T-helper 1 cell (primary cell): ENCODE measurements at regions not wholly inside any gene's neighbourhood (a gene's known extent, or its start where the extent isn't known, plus 50 kb on each side); places are given as distances from the start of the nearest gene placed in this dataset.

Source experiments
- DNase-seq, 5 donors: peaks; one replicate each; pipeline ENCODE4 v3.0.0-alpha.2; 2012 to 2020

DNA sequence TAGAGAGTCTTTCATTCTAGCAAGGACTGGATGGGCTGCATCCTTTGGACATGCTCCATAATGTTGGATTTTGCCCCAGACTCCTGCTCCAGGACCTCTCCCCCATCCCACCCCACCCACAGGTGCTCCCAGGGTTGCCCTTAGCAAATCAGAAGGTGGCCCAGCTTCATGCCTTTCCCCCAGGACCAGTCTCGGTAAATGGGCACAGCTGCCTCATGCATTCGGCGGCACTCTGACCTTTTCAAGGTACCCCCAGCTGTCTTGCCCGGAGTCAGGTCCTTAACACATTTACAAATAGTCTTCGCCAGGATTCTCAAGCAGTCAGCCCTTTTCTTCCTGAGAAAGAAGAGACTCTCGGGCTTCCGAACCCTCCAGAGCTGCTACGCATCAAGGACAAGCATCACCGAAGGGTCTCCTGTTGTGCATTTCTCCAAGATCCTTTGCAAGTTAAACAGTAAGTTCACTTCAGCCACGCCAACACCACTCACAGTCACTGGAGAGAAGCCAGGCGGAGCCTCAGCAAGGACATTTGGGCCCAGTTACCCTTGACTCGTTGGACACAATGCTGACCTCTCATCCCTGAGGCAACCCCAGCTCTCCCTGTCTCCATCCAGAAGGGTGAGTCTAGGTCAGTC is 287.8 kb downstream of the FAM43A start:
- no peak for DNase-seq

DNA sequence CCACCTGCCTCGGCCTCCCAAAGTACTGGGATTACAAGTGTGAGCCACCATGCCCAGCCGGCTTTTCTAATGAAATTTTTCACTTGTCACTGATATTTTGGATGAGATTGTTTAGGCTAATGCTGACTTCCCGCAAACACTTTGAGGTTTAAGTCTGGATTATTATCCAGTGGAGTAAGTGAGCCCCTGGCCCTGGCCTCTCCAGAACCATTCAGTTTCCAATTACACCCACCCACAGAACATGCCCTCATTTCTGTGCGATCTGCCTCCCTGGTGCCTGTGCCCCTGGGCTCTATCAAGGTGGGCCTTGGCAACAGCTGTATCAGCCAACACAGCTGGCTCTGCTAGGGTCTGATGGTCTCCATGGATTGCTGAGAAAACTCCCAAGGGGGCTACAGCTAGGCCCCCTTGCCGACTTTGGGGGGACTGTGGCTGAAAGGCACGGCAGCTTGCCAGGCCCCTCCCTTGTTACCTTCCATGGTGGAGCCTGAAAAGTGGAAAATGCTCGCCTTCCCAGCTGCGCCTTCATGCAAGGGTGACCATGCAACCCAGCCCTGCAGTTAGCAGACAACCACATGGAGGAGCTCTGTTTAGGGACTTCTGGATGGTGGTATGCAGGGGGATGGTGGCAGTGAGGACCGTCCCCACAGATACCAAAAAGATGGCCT is 288.9 kb downstream of the FAM43A start:
- DNase-seq, result no peak

DNA sequence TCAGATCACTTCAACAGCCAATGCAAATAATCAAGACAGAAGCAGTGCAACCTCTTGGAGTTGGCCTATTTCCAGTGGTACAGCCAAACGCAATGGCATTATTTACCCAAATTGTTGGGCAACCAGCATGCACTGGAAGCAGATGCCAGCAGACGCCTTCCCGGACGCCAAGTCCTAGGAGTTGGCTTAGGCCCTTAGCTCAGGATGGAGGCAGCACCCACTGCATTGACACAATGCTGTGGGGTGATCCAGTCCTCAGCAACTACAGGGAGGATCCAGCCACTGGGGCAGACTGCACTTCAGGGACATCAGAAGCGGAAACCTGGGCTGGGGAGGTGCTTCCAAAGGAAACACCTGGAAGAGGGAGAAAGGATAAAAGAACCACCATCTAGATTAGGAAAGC is 290.4 kb downstream of the FAM43A start:
- no peak for DNase-seq

- no peak for DNase-seq
Measured at GRCh38 chr3:194976874-194977273, 291.2 kb downstream of the FAM43A start.

- no peak for DNase-seq
Measured at GRCh38 chr3:194977356-194977755, 291.7 kb downstream of the FAM43A start.

DNA sequence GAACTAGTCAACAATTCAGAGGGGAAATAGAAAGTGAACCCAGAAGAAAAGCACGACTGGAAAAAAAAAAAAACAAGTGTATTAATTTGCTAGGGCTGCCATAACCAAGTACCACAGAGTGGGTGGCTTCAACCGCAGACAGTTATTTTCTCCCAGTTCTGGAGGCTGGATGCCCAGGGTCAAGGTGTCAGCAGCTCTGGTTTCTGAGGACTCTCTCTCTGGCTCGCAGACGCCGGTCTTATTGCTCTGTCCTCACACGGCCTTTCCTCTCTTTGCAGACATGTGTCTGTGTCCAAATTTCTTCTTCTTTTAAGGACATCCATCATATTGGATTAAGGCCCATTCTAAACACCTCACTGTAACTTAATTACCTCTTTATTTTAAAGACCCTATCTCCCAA is 291.8 kb downstream of the XXYLT1 start:
- DNase-seq, result no peak

GRCh38 chr3:194982472-194982871 is 288.5 kb downstream of the XXYLT1 start:
- DNase-seq, result no peak

DNA sequence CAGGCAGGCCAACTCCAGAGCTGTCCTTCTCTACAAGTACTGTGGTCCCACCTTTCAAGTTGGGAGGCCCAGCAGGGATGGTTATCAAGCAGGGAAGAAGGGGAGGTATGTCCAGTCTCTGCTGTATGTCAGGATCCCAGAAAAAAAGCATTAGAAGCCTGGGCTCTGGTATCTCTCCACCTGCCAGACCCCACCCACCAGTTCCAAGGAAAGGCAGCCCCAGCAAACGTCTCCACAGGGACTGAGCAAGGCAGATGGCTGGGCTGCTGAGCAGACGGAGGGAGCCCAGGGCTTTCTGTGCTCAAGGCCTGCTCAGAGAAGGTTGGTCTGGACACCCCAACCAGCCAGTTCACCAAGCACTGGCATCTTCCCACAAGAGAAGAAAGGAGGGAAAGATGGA is 287.8 kb downstream of the XXYLT1 start:
- DNase-seq, result no peak

DNA sequence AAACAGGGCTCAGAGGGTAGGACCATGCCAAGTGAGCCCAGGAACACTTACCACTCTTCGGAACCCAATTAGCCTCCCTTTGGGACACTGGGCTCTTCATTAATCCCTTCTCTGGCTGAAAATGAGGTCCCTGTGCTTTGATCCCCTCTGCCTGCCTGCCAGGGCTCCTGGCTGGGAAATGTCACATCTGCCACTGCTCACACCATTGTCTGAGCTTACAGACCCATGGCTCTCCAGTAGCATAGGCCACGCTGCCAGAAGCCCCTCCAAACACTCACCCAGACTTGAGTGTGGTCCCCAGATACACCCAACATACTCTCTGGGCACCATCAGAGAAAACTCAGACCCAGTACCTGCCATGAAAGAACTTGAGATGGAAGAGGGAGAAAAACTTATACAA is 287.3 kb downstream of the XXYLT1 start:
- no peak for DNase-seq

GRCh38 chr3:194984066-194984465 is 286.9 kb downstream of the XXYLT1 start:
- DNase-seq, result no peak

- DNase-seq, result no peak
Measured at GRCh38 chr3:194984622-194985021, 286.3 kb downstream of the XXYLT1 start.

DNA sequence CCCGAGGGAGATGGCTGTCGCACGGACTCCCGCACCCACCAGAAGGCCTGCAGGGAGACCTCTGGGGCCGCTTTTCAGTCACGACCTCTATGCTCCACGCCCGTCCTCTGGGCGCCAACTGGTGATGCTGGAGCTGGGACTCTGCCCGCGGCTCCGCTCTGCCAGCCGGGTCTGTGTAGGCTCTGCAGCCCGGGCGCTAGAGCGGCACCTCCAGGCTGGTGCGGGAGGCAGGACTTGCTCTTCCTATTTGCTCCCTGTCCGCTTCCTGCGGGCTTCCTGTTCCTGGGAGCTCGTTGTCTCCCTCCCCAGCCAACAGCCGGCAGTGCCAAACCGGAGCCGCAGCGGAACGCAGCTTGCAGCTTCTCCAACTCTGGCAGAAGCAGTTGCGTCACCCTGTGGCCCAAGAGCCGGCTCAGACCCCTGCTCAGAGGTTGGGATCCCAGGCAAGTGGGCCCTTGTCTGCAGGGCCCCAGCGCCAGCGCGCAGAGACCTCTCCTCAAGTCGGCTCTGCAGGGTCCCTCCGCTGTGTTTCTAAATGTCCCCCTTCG is 285.9 kb downstream of the XXYLT1 start:
- no peak for DNase-seq

DNA sequence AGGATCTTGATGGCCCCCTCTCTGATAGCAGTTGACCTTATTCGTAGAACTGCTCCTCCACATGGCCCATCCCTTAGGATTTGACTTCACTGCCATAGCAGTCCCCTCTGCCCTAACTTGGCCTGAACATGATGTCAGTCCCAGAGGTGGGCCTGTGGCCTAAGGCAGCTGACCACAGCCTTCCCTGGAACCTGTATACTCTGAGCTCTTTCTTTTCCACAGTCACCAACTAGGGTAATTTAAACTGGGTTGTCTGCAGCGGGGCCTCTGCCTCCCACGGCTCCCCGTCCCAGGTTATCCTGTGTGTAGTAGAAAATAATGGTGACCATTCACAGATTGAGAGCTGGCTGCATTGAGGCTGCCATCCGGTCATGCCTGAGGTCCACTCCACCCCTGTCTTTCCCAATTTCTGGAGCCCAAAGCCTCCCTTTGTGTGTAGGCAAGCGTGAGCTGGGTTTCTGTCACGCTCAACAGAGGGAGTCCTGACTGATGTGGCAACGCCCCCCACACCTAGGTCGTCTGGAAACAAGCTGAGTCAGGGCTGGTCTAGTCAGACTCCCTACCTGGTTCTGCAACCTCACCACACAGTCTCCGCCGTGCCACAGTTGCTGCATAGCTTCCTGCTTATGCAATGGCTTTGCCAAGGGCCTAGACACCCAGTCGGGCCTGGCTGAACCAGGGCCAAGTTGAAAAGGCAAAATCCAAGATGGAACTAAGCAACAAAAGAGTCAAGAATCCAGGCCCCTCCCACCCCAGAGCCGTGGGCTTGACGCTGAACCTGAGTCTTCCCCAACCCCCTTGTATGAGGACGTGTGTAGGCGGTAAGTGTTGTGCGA is 284.5 kb downstream of the XXYLT1 start:
- DNase-seq, result no peak

DNA sequence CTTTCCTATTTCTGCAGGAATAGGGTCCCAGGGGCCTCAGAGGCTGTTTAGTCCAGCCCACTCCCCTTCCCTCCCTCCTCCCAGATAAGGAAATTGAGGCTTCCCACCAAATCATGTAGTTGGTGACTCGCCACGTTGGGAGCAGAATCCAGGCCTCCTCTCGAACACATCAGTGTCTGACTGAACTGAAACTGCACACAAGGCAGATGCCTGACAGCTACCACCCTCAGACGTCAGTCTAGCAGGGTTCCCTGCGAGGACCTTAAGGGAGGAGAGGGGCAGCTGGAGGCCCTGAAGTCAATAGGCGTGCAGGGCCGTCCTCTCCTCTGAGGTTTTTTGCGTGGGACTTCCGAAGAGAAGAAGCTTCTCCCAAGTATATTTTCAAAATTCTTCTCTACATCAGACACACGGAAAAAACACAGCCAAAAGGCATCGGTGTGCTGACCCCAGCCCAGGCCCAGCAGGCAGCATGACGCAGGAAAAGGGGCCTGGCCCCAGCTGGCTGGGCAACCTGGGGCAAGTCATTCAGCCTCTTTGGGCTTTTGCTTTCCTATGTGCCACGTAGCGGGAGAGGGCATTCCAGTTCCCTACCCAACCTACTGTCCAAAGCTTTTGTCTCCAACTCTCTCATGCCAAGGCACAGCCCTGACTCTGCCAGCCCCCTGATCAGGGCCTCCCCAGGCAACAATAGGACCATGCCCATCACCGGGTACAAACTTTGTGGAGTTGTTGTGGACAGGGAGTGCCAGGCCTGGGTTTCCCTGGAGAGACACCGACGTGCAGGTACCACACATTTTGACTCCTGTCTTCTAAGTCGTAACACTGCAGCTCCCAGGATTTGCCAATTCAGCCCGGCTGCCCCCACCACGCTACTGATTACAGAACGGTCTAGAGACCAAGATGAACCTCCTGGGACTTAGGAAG is 283.1 kb downstream of the XXYLT1 start:
- no peak for DNase-seq

- DNase-seq, result no peak
Measured at GRCh38 chr3:194988495-194989165, 282.3 kb downstream of the XXYLT1 start.

DNA sequence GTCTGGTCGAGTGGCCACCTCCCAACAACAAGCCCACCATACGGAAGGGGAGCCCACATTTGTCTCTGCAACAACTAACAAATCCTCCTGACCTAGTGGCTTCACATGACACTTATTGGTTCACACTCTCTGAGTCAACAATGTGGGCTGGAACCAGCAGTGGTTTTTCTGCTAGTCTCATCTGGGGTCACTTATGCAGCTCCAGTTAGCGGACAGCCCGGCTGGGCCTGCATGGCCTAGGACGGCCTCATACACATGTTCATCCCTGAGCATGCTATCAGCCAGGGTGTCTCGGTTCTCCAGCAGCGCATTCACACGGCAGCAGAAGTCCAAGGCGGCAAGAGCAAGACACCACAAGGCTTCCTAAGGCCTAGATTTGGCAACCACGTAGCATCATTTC is 281.7 kb downstream of the XXYLT1 start:
- no peak for DNase-seq

DNA sequence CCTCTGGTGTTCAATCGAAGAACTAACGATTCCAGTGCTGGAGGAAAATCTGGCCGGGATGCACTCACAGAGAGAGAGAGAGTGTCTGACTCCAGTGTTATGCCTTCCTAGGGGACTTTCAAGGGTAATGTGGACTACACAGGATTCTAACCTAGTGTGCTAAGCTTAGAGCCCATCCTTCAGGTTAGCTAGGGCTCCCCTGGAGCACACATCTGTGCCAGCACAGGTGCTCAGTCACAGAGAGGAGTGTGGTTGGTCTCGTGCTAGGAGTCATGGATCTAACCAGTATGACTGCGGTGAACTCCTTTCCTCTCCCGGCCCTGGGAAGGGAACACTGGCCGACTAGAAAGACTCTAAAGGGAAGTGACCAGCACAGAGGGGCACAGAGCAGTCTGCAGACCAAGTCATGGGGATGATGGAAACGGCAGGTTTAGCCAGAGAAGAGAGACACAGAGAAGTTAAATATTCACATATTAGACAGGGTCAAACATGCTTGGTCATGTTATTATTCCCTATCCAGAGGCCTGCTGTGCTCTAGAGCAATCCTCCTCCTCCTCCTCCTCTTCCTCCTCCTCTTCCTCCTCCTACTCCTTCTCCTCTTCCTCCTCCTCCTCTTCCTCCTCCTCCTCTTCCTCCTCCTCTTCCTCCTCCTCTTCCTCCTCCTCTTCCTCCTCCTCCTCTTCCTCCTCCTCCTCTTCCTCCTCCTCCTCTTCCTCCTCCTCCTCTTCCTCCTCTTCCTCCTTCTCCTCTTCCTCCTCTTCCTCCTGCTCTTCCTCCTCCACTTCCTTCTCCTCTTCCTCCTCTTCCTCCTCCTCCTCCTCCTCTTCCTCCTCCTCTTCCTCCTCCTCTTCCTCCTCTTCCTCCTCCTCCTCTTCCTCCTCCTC is 280.3 kb downstream of the XXYLT1 start:
- no peak for DNase-seq

DNA sequence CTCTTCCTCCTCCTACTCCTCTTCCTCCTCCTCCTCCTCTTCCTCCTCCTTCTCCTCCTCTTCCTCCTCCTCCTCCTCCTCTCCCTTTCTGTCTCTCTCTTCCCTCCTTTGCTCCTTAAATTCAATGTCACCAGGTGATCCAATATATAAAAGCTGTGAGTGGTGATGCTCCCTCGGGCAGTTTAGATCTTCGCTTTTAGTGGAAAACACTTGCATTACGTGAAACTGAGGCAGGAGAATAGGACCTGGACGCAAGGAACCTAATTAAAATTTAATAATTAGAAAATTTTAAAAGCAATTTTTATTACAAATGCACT is 279.7 kb downstream of the XXYLT1 start:
- no peak for DNase-seq

DNA sequence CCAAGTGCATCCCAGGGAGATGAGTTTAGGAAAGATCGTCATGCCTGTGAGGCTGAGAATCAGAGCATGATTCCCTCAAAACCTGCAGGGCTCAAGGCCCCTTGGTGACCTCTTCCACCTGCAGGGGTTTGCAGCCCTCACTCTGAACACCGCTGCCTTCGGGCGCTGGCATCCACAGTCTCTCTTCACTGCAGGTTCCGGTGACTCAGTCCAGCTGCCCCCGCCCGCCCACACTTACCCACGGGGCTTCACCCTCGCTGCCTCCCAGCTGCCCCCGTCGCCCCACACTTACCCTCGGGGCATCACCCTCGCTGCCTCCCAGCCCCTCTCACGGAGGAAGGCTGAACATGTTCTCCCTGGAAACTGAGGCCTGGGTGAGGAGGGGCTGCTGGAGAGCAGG is 277.1 kb downstream of the XXYLT1 start:
- DNase-seq, result no peak

DNA sequence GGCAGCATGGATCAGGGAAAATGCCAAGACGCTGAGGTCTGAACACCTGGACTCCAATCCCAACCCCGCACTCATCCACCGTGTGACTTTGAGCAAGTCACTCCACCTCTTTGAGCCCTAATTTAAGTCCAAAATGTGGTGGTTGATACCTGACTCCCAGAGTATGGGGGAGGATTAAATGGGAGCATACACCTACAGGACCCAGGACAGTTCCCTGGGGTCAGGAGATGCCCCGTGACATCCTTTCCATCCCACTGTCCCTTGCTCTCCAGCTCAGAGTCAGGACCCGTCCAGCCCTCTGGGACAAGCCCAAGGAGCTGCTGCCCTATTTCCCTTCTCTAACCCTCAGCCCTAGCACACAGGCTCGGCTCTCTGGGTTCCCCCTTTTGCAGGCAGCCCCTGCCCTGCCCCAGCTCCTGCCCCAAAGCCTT is 276.4 kb downstream of the XXYLT1 start:
- DNase-seq, result no peak

DNA sequence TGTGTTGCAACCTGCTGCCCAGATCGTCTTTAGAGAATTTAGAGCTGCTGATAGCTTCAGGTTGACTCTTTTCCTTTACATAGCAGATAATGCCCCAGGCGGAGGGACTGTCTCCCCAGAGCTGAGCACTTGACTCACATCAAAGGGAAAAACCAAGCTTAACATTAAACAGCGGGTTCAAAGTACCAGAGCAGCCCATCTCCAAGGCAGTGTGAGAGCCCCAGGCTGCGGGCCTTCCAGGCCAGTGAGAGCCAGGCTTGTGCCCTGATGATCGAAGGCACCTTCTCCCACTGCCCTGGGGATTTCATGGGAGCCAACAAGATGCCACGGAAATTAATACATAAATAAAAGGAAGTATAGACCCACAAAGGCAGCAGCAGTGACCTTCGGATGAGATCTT is 275.6 kb downstream of the XXYLT1 start:
- DNase-seq, result no peak
